ENCODE measurements at regions not wholly inside any gene's neighbourhood (a gene's known extent, or its start where the extent isn't known, plus 50 kb on each side); places are given as distances from the start of the nearest gene placed in this dataset.

DNA sequence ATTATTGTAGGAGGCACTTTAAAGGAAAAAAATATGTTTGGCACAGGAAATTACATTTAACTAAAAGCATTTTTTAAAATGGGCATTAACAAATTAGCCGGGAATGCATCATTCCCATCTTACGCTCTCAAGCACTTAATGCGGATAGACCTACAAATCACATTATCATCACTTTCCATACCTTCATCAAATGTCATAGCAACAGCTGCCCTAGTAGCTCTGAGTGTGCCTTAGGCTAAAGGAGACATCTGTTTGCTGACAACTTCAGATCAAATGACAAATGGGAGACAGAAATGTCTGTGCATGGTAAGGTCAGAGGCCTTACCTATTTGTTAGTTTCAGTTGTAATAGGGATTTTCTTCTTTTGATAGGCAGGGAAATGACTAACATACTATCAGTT is 773.2 kb upstream of the SLC10A2 start:
- no peak for DNase-seq (ENCODE audit: low read depth)
- TF ChIP-seq, protein P1, sequence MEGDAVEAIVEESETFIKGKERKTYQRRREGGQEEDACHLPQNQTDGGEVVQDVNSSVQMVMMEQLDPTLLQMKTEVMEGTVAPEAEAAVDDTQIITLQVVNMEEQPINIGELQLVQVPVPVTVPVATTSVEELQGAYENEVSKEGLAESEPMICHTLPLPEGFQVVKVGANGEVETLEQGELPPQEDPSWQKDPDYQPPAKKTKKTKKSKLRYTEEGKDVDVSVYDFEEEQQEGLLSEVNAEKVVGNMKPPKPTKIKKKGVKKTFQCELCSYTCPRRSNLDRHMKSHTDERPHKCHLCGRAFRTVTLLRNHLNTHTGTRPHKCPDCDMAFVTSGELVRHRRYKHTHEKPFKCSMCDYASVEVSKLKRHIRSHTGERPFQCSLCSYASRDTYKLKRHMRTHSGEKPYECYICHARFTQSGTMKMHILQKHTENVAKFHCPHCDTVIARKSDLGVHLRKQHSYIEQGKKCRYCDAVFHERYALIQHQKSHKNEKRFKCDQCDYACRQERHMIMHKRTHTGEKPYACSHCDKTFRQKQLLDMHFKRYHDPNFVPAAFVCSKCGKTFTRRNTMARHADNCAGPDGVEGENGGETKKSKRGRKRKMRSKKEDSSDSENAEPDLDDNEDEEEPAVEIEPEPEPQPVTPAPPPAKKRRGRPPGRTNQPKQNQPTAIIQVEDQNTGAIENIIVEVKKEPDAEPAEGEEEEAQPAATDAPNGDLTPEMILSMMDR (IDR thresholded peaks at IDR 0.05; ENCODE audit: control insufficient read depth, insufficient read depth, low read depth, low read length, missing control alignments): no peak
- no peak overlapping the region for H3K4me3 ChIP-seq (ENCODE audit: control insufficient read depth, low read depth, low read length)

DNA sequence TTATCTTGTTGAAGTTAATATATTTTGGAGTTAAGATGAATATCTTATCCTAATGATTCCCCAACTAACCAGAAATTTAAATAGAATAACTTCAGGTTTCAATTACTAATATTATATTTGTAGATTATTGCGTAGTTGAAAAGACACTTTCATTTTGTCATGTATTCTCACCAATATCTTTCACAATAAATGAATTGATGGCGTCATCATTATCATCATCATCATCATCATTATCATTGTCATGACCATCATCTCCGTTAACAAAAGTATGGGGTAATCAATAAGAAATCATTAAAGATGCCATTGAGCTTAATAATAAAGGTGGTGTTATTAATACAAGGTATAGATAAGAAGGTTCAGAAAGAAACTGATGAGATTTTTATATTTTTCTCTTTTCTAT is 768.8 kb upstream of the SLC10A2 start:
- no peak overlapping the region for H3K4me3 ChIP-seq (ENCODE audit: control insufficient read depth, low read depth, low read length)
- TF ChIP-seq, protein P1 (IDR thresholded peaks at IDR 0.05; ENCODE audit: control insufficient read depth, insufficient read depth, low read depth, low read length, missing control alignments): no peak
- no peak for DNase-seq (ENCODE audit: low read depth)

DNA sequence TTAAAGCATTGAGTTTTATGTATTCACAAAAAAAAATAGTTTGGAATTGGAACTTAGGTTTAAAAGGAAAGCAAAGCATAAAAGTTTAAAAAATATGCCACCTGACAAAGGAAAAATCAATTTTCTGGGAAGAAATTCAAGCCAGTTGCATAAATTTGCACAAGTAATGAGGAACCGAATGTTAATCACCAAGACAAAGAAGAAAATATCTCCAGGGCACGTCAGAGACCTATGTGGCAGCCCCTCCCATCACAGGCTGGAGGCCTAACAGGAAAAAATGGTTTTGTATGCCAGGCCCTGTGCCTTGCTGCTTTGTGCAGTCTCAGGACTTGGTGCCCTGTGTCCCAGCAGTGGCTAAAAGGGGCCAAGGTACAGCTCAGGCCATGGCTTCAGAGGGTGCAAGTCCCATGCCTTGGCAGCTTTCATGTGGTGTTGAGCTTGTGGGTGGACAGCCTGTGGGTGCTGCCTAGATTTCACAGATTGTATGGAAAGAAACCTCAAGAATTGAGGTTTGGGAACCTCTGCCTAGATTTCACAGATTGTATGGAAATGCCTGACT is 767.2 kb upstream of the SLC10A2 start:
- H3K4me3 ChIP-seq (ENCODE audit: control insufficient read depth, low read depth, low read length): no peak overlapping the region
- TF ChIP-seq, protein P1 (IDR thresholded peaks at IDR 0.05; ENCODE audit: control insufficient read depth, insufficient read depth, low read depth, low read length, missing control alignments): no peak
- no peak for DNase-seq (ENCODE audit: low read depth)

DNA sequence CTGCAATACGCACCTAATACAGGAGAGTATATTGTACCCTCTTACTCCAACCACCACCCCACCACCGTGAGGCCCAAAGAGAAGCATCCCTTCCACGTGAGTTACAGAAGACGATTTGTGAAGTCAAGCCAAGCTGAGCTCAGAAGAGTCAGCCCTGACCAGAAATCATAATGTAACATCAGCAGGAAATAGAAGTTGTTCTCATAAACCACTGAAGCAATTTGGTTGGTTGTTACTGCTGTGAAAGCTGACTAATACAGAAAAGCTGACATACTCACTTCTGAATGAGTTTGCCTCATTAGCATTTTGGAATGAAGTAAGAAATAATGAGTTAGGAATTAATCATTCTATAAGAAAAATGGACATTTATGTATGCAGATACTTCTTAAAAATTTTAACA is 749.4 kb upstream of the SLC10A2 start:
- TF ChIP-seq, protein P1 (IDR thresholded peaks at IDR 0.05; ENCODE audit: control insufficient read depth, insufficient read depth, low read depth, low read length, missing control alignments): no peak
- no peak for DNase-seq (ENCODE audit: low read depth)
- H3K4me3 ChIP-seq (ENCODE audit: control insufficient read depth, low read depth, low read length): no peak overlapping the region

DNA sequence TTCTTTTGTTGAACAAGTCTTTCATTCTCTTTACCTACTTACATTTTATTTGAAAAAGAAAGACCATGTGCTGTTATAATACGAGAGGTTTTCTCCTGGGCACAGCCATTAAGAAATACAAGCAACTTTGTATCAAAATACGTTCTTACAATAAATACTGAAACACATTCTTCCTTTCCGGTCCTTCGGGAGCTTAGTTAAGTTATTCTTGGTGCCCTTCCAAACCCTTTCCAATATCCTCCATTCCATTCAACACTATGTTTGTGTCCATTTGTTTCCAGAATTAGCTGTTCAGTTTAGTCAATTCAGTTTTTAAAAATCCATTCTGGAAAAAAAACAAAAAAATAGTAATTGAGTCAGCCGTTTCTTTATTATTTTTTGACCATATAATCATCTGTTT is 746.8 kb upstream of the SLC10A2 start:
- no peak for DNase-seq (ENCODE audit: low read depth)
- no peak overlapping the region for H3K4me3 ChIP-seq (ENCODE audit: control insufficient read depth, low read depth, low read length)
- TF ChIP-seq, protein P1 (IDR thresholded peaks at IDR 0.05; ENCODE audit: control insufficient read depth, insufficient read depth, low read depth, low read length, missing control alignments): no peak

DNA sequence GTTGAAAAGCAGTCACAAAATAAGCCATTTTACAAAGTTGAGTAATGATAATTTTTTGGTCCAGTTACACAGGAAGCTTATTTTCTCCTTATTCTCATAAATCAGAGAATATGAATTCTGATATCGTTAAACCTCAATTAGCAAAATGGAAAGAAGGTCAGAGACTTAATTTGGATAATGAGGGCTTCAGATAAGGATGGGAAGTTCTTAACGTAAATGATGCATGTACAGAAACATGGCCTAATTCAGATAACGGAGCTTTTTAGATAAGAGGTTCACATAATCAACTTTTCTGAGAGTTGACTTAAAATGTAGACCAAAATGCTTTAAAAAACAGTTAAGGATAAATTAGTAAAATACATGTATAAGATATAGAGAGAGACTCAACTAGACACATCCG is 746.3 kb upstream of the SLC10A2 start:
- H3K4me3 ChIP-seq (ENCODE audit: control insufficient read depth, low read depth, low read length): no peak overlapping the region
- DNase-seq (ENCODE audit: low read depth): no peak
- TF ChIP-seq, protein P1 (IDR thresholded peaks at IDR 0.05; ENCODE audit: control insufficient read depth, insufficient read depth, low read depth, low read length, missing control alignments): no peak

DNA sequence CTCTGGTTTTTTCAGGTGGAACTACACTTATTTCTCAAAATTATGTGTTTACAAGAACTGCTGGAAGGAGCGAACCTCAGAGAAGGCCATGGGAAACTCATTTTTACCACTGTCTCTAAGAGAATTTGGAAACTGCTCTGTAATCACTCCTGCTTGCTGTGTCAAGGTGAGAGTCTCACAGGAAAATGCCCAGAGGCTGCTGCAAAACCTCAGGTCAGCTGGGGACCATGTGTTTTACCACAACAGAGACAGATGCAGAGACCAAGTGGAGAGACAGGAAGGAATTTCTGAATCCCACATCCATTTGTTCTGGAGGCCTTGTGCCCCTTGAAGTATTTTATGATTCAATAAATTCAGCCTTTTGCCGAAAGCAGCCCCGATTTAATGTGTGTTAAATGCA is 743.8 kb upstream of the SLC10A2 start:
- H3K4me3 ChIP-seq (ENCODE audit: control insufficient read depth, low read depth, low read length): no peak overlapping the region
- DNase-seq (ENCODE audit: low read depth): no peak
- TF ChIP-seq, protein P1 (IDR thresholded peaks at IDR 0.05; ENCODE audit: control insufficient read depth, insufficient read depth, low read depth, low read length, missing control alignments): no peak

All from AG09309 (cell line).